Right atrium auricular region (tissue), 2 donors: ENCODE measurements at regions not wholly inside any gene's neighbourhood (a gene's known extent, or its start where the extent isn't known, plus 50 kb on each side); places are given as distances from the start of the nearest gene placed in this dataset.

Experiments
- DNase-seq: peaks from one replicate; pipeline ENCODE4 v3.0.0-alpha.2; 2019; ENCODE audit warnings: low spot score
- H3K27ac ChIP-seq, 2 donors: fragments of 200-600 bp; sonication (generic); 1 replicate in 1 of 2; 2 replicates in 1 of 2; pipeline ENCODE4 v1.5.1; 2016 to 2019
- H3K27me3 ChIP-seq, 2 donors: fragments of 200-600 bp; sonication (generic); one replicate each; pipeline versions ENCODE4 v1.5.1 to v1.6.0; 2017 to 2019
- H3K36me3 ChIP-seq: fragments of 200-600 bp; sonication (generic); one replicate; pipeline ENCODE4 v1.5.1; 2016
- H3K4me1 ChIP-seq, 2 donors: fragments of 200-600 bp; sonication (generic); one replicate each; pipeline versions ENCODE4 v1.5.1 to v1.6.0; 2017 to 2019
- H3K4me3 ChIP-seq, 2 donors: fragments of 200-600 bp; sonication (generic); 1 replicate in 1 of 2; 2 replicates in 1 of 2; pipeline ENCODE4 v1.5.1; 2017 to 2019; ENCODE audit warnings: mild to moderate bottlenecking in 1 of 2, moderate library complexity in 1 of 2
- H3K9me3 ChIP-seq, 2 donors: fragments of 200-600 bp; sonication (generic); one replicate each; pipeline ENCODE4 v1.5.1; 2019
- CTCF ChIP-seq, 2 donors: fragments of 200-600 bp; sonication (generic); IDR thresholded peaks; one replicate each; pipeline ENCODE4 v1.5.1; 2019; ENCODE audit warnings: antibody characterized with exemption in 2 of 2

GRCh38 chr6:44614396-44614795 is 226.9 kb downstream of the CDC5L start:
- H3K36me3 ChIP-seq, result no peaks in the 10 kb centered on the region
- TF ChIP-seq CTCF (IDR thresholded peaks at IDR 0.05), result no peak
- H3K4me1 ChIP-seq, result no peaks in the 10 kb centered on the region
- no peak overlapping the region for H3K27ac ChIP-seq
- DNase-seq, result no peak
- no peak overlapping the region for H3K4me3 ChIP-seq
- H3K9me3 ChIP-seq, result no peaks in the 10 kb centered on the region
- H3K27me3 ChIP-seq, result no peaks in the 10 kb centered on the region

- no peaks in the 10 kb centered on the region for H3K27me3 ChIP-seq
- TF ChIP-seq CTCF (IDR thresholded peaks at IDR 0.05), result no peak
- no peak for DNase-seq
- H3K27ac ChIP-seq, result no peak overlapping the region
- H3K9me3 ChIP-seq, result no peaks in the 10 kb centered on the region
- H3K4me1 ChIP-seq, result no peaks in the 10 kb centered on the region
- no peak overlapping the region for H3K4me3 ChIP-seq
- H3K36me3 ChIP-seq, result no peaks in the 10 kb centered on the region
Measured at GRCh38 chr6:44615621-44616020, 228.1 kb downstream of the CDC5L start.

- TF ChIP-seq CTCF (IDR thresholded peaks at IDR 0.05), result no peak
- no peak for DNase-seq
- no peaks in the 10 kb centered on the region for H3K36me3 ChIP-seq
- no peak overlapping the region for H3K4me3 ChIP-seq
- no peaks in the 10 kb centered on the region for H3K4me1 ChIP-seq
- H3K27ac ChIP-seq, result no peak overlapping the region
- no peaks in the 10 kb centered on the region for H3K27me3 ChIP-seq
- no peaks in the 10 kb centered on the region for H3K9me3 ChIP-seq
Measured at GRCh38 chr6:44617416-44617815, 229.9 kb downstream of the CDC5L start.

GRCh38 chr6:44618371-44618770 is 230.9 kb downstream of the CDC5L start:
- Histone ChIP-seq H3K27me3 (no peaks in the 10 kb centered on the region), H3K4me1 (no peaks in the 10 kb centered on the region), H3K9me3 (no peaks in the 10 kb centered on the region), H3K27ac (no peak overlapping the region), H3K4me3 (no peak overlapping the region), H3K36me3 (no peaks in the 10 kb centered on the region)
- no peak for TF ChIP-seq CTCF (IDR thresholded peaks at IDR 0.05)
- no peak for DNase-seq

GRCh38 chr6:44620922-44621321 is 233.4 kb downstream of the CDC5L start:
- Histone ChIP-seq H3K4me3 (no peak overlapping the region), H3K27me3 (no peaks in the 10 kb centered on the region), H3K36me3 (no peaks in the 10 kb centered on the region), H3K4me1 (no peaks in the 10 kb centered on the region), H3K9me3 (no peaks in the 10 kb centered on the region), H3K27ac (no peak overlapping the region)
- no peak for TF ChIP-seq CTCF (IDR thresholded peaks at IDR 0.05)
- DNase-seq, result no peak

- no peaks in the 10 kb centered on the region for H3K4me1 ChIP-seq
- TF ChIP-seq CTCF (IDR thresholded peaks at IDR 0.05), result no peak
- no peak for DNase-seq
- H3K4me3 ChIP-seq, result no peak overlapping the region
- H3K27me3 ChIP-seq, result no peaks in the 10 kb centered on the region
- no peaks in the 10 kb centered on the region for H3K36me3 ChIP-seq
- no peaks in the 10 kb centered on the region for H3K9me3 ChIP-seq
- H3K27ac ChIP-seq, result no peak overlapping the region
Measured at GRCh38 chr6:44621846-44622245, 234.3 kb downstream of the CDC5L start.
